ENCODE measurements at regions not wholly inside any gene's neighbourhood (a gene's known extent, or its start where the extent isn't known, plus 50 kb on each side); places are given as distances from the start of the nearest gene placed in this dataset.

GRCh38 chr3:109570408-109570807 is 233.1 kb upstream of the DPPA4 start:
- TF ChIP-seq CTCF (IDR thresholded peaks at IDR 0.05) = no peak
- TF ChIP-seq POLR2A (IDR thresholded peaks at IDR 0.05) = no peak
